ENCODE measurements at regions not wholly inside any gene's neighbourhood (a gene's known extent, or its start where the extent isn't known, plus 50 kb on each side); places are given as distances from the start of the nearest gene placed in this dataset.

- no peak overlapping the region for H3K9ac ChIP-seq (ENCODE audit: low read length)
- H3K36me3 ChIP-seq (ENCODE audit: insufficient read depth, low read length): no peaks in the 10 kb centered on the region
- H3K4me3 ChIP-seq (ENCODE audit: low read depth in 1 of 2, low read length in 2 of 2): no peak overlapping the region
- H3K4me1 ChIP-seq (ENCODE audit: insufficient read depth, low read length): no peaks in the 10 kb centered on the region
- no peak overlapping the region for H3K27ac ChIP-seq (ENCODE audit: low read depth, low read length)
- no peaks in the 10 kb centered on the region for H3K9me3 ChIP-seq (ENCODE audit: low read length)
- no peaks in the 10 kb centered on the region for H3K27me3 ChIP-seq (ENCODE audit: control insufficient read depth in 1 of 2, insufficient read depth in 2 of 2, low read length in 2 of 2)
Measured at GRCh38 chr15:69828181-69828828, 269.4 kb downstream of the TLE3 start.

- Histone ChIP-seq H3K36me3 (ENCODE audit: insufficient read depth, low read length) (no peaks in the 10 kb centered on the region), H3K9me3 (ENCODE audit: low read length) (no peaks in the 10 kb centered on the region), H3K4me1 (ENCODE audit: insufficient read depth, low read length) (no peaks in the 10 kb centered on the region), H3K9ac (ENCODE audit: low read length) (no peak overlapping the region), H3K4me3 (ENCODE audit: low read depth in 1 of 2, low read length in 2 of 2) (no peak overlapping the region), H3K27ac (ENCODE audit: low read depth, low read length) (no peak overlapping the region), H3K27me3 (ENCODE audit: control insufficient read depth in 1 of 2, insufficient read depth in 2 of 2, low read length in 2 of 2) (no peaks in the 10 kb centered on the region)
Measured at GRCh38 chr15:69829974-69830373, 267.7 kb downstream of the TLE3 start.

GRCh38 chr15:69830430-69830829 lies 267.3 kb downstream of the TLE3 start:
- H3K9me3 ChIP-seq (ENCODE audit: low read length): no peaks in the 10 kb centered on the region
- H3K27ac ChIP-seq (ENCODE audit: low read depth, low read length): no peak overlapping the region
- H3K4me3 ChIP-seq (ENCODE audit: low read depth in 1 of 2, low read length in 2 of 2): no peak overlapping the region
- no peaks in the 10 kb centered on the region for H3K4me1 ChIP-seq (ENCODE audit: insufficient read depth, low read length)
- H3K36me3 ChIP-seq (ENCODE audit: insufficient read depth, low read length): no peaks in the 10 kb centered on the region
- no peak overlapping the region for H3K9ac ChIP-seq (ENCODE audit: low read length)
- H3K27me3 ChIP-seq (ENCODE audit: control insufficient read depth in 1 of 2, insufficient read depth in 2 of 2, low read length in 2 of 2): no peaks in the 10 kb centered on the region

- Histone ChIP-seq H3K36me3 (ENCODE audit: insufficient read depth, low read length) (no peaks in the 10 kb centered on the region), H3K4me1 (ENCODE audit: insufficient read depth, low read length) (no peaks in the 10 kb centered on the region), H3K27ac (ENCODE audit: low read depth, low read length) (no peak overlapping the region), H3K4me3 (ENCODE audit: low read depth in 1 of 2, low read length in 2 of 2) (no peak overlapping the region), H3K27me3 (ENCODE audit: control insufficient read depth in 1 of 2, insufficient read depth in 2 of 2, low read length in 2 of 2) (no peaks in the 10 kb centered on the region), H3K9ac (ENCODE audit: low read length) (no peak overlapping the region), H3K9me3 (ENCODE audit: low read length) (no peaks in the 10 kb centered on the region)
Measured at GRCh38 chr15:69830876-69831275, 266.8 kb downstream of the TLE3 start.

- H3K27me3 ChIP-seq (ENCODE audit: control insufficient read depth in 1 of 2, insufficient read depth in 2 of 2, low read length in 2 of 2): no peaks in the 10 kb centered on the region
- H3K4me3 ChIP-seq (ENCODE audit: low read depth in 1 of 2, low read length in 2 of 2): no peak overlapping the region
- no peak overlapping the region for H3K27ac ChIP-seq (ENCODE audit: low read depth, low read length)
- H3K9ac ChIP-seq (ENCODE audit: low read length): no peak overlapping the region
- no peaks in the 10 kb centered on the region for H3K9me3 ChIP-seq (ENCODE audit: low read length)
- no peaks in the 10 kb centered on the region for H3K4me1 ChIP-seq (ENCODE audit: insufficient read depth, low read length)
- H3K36me3 ChIP-seq (ENCODE audit: insufficient read depth, low read length): no peaks in the 10 kb centered on the region
Measured at GRCh38 chr15:69834267-69834666, 263.4 kb downstream of the TLE3 start.

GRCh38 chr15:69834761-69835160 lies 263.0 kb downstream of the TLE3 start:
- Histone ChIP-seq H3K27ac (ENCODE audit: low read depth, low read length) (no peak overlapping the region), H3K4me1 (ENCODE audit: insufficient read depth, low read length) (no peaks in the 10 kb centered on the region), H3K4me3 (ENCODE audit: low read depth in 1 of 2, low read length in 2 of 2) (no peak overlapping the region), H3K27me3 (ENCODE audit: control insufficient read depth in 1 of 2, insufficient read depth in 2 of 2, low read length in 2 of 2) (no peaks in the 10 kb centered on the region), H3K9me3 (ENCODE audit: low read length) (no peaks in the 10 kb centered on the region), H3K9ac (ENCODE audit: low read length) (no peak overlapping the region), H3K36me3 (ENCODE audit: insufficient read depth, low read length) (no peaks in the 10 kb centered on the region)

GRCh38 chr15:69836048-69836447 lies 261.7 kb downstream of the TLE3 start:
- Histone ChIP-seq H3K9ac (ENCODE audit: low read length) (no peak overlapping the region), H3K27me3 (ENCODE audit: control insufficient read depth in 1 of 2, insufficient read depth in 2 of 2, low read length in 2 of 2) (no peaks in the 10 kb centered on the region), H3K9me3 (ENCODE audit: low read length) (no peaks in the 10 kb centered on the region), H3K27ac (ENCODE audit: low read depth, low read length) (no peak overlapping the region), H3K36me3 (ENCODE audit: insufficient read depth, low read length) (no peaks in the 10 kb centered on the region), H3K4me1 (ENCODE audit: insufficient read depth, low read length) (no peaks in the 10 kb centered on the region), H3K4me3 (ENCODE audit: low read depth in 1 of 2, low read length in 2 of 2) (no peak overlapping the region)

- no peaks in the 10 kb centered on the region for H3K36me3 ChIP-seq (ENCODE audit: insufficient read depth, low read length)
- H3K9me3 ChIP-seq (ENCODE audit: low read length): no peaks in the 10 kb centered on the region
- no peak overlapping the region for H3K4me3 ChIP-seq (ENCODE audit: low read depth in 1 of 2, low read length in 2 of 2)
- H3K4me1 ChIP-seq (ENCODE audit: insufficient read depth, low read length): no peaks in the 10 kb centered on the region
- no peak overlapping the region for H3K27ac ChIP-seq (ENCODE audit: low read depth, low read length)
- H3K9ac ChIP-seq (ENCODE audit: low read length): no peak overlapping the region
- H3K27me3 ChIP-seq (ENCODE audit: control insufficient read depth in 1 of 2, insufficient read depth in 2 of 2, low read length in 2 of 2): no peaks in the 10 kb centered on the region
Measured at GRCh38 chr15:69836526-69837230, 261.0 kb downstream of the TLE3 start.

- H3K4me1 ChIP-seq (ENCODE audit: insufficient read depth, low read length): no peaks in the 10 kb centered on the region
- H3K27ac ChIP-seq (ENCODE audit: low read depth, low read length): no peak overlapping the region
- no peaks in the 10 kb centered on the region for H3K9me3 ChIP-seq (ENCODE audit: low read length)
- H3K4me3 ChIP-seq (ENCODE audit: low read depth in 1 of 2, low read length in 2 of 2): no peak overlapping the region
- no peak overlapping the region for H3K9ac ChIP-seq (ENCODE audit: low read length)
- H3K36me3 ChIP-seq (ENCODE audit: insufficient read depth, low read length): no peaks in the 10 kb centered on the region
- H3K27me3 ChIP-seq (ENCODE audit: control insufficient read depth in 1 of 2, insufficient read depth in 2 of 2, low read length in 2 of 2): no peaks in the 10 kb centered on the region
Measured at GRCh38 chr15:69838338-69838737, 259.4 kb downstream of the TLE3 start.

GRCh38 chr15:69838994-69839393 lies 258.7 kb downstream of the TLE3 start:
- Histone ChIP-seq H3K4me1 (ENCODE audit: insufficient read depth, low read length) (no peaks in the 10 kb centered on the region), H3K4me3 (ENCODE audit: low read depth in 1 of 2, low read length in 2 of 2) (no peak overlapping the region), H3K36me3 (ENCODE audit: insufficient read depth, low read length) (no peaks in the 10 kb centered on the region), H3K9ac (ENCODE audit: low read length) (no peak overlapping the region), H3K27me3 (ENCODE audit: control insufficient read depth in 1 of 2, insufficient read depth in 2 of 2, low read length in 2 of 2) (no peaks in the 10 kb centered on the region), H3K27ac (ENCODE audit: low read depth, low read length) (no peak overlapping the region), H3K9me3 (ENCODE audit: low read length) (no peaks in the 10 kb centered on the region)

GRCh38 chr15:69841113-69841828 lies 256.4 kb downstream of the TLE3 start:
- Histone ChIP-seq H3K36me3 (ENCODE audit: insufficient read depth, low read length) (no peaks in the 10 kb centered on the region), H3K9me3 (ENCODE audit: low read length) (no peaks in the 10 kb centered on the region), H3K27ac (ENCODE audit: low read depth, low read length) (no peak overlapping the region)

More at GRCh38 chr15:69841113-69841828, 256.4 kb downstream of the TLE3 start:
- Histone ChIP-seq H3K27me3 (ENCODE audit: control insufficient read depth in 1 of 2, insufficient read depth in 2 of 2, low read length in 2 of 2) (no peaks in the 10 kb centered on the region), H3K4me3 (ENCODE audit: low read depth in 1 of 2, low read length in 2 of 2) (no peak overlapping the region), H3K4me1 (ENCODE audit: insufficient read depth, low read length) (no peaks in the 10 kb centered on the region), H3K9ac (ENCODE audit: low read length) (no peak overlapping the region)

Measured in muscle layer of colon (tissue), 2 donors.